HFFc6 (cell line): ENCODE measurements at regions not wholly inside any gene's neighbourhood (a gene's known extent, or its start where the extent isn't known, plus 50 kb on each side); places are given as distances from the start of the nearest gene placed in this dataset.

Source experiments
- DNase-seq: peaks from one replicate; pipeline ENCODE4 v3.0.0-alpha.2; 2018
- H3K27ac Mint-ChIP-seq: 2 replicates; pipeline ENCODE4 v1.8.0; 2020; ENCODE audit warnings: mild to moderate bottlenecking, mixed read lengths
- H3K27me3 Mint-ChIP-seq: 2 replicates; pipeline ENCODE4 v1.8.0; 2021; ENCODE audit warnings: mild to moderate bottlenecking, moderate library complexity, mixed read lengths; ENCODE audit not compliant: insufficient read depth
- H3K36me3 Mint-ChIP-seq: 2 replicates; pipeline ENCODE4 v1.8.0; 2021; ENCODE audit warnings: low read depth, mixed read lengths
- H3K4me1 Mint-ChIP-seq: 2 replicates; pipeline ENCODE4 v1.8.0; 2020; ENCODE audit warnings: low read depth, mixed read lengths
- H3K4me3 Mint-ChIP-seq: 2 replicates; pipeline ENCODE4 v1.8.0; 2020; ENCODE audit warnings: mild to moderate bottlenecking, moderate library complexity, mixed read lengths
- H3K9me3 Mint-ChIP-seq: 2 replicates; pipeline ENCODE4 v1.8.0; 2020; ENCODE audit warnings: mild to moderate bottlenecking, mixed read lengths
- CTCF ChIP-seq: fragments of 200-600 bp; sonication (generic); IDR thresholded peaks from 2 replicates; pipeline ENCODE4 v1.5.0; 2021; ENCODE audit warnings: antibody characterized with exemption, mild to moderate bottlenecking

GRCh38 chr13:71382285-71382684, 484.7 kb downstream of the DACH1 start:
- DNase-seq, result no peak
- Mint-ChIP-seq H3K9me3 (peaks cover 26% of the 10 kb centered on the region), H3K27ac (no peak overlapping the region), H3K4me3 (no peak overlapping the region), H3K36me3 (no peaks in the 10 kb centered on the region), H3K27me3 (no peaks in the 10 kb centered on the region), H3K4me1 (no peaks in the 10 kb centered on the region)
- TF ChIP-seq CTCF, result no peak

- Mint-ChIP-seq H3K9me3 (peaks cover 26% of the 10 kb centered on the region), H3K4me3 (no peak overlapping the region), H3K27ac (no peak overlapping the region), H3K4me1 (no peaks in the 10 kb centered on the region), H3K27me3 (no peaks in the 10 kb centered on the region), H3K36me3 (no peaks in the 10 kb centered on the region)
- no peak for TF ChIP-seq CTCF
- DNase-seq, result no peak
Measured at GRCh38 chr13:71380191-71380590, 486.8 kb downstream of the DACH1 start.

- TF ChIP-seq CTCF, result no peak
- H3K4me3 Mint-ChIP-seq, result no peak overlapping the region
- no peaks in the 10 kb centered on the region for H3K4me1 Mint-ChIP-seq
- no peak overlapping the region for H3K27ac Mint-ChIP-seq
- H3K27me3 Mint-ChIP-seq, result no peaks in the 10 kb centered on the region
- peaks cover 32% of the 10 kb centered on the region for H3K9me3 Mint-ChIP-seq
- DNase-seq, result no peak
- H3K36me3 Mint-ChIP-seq, result no peaks in the 10 kb centered on the region
Measured at GRCh38 chr13:71378961-71379905, 487.8 kb downstream of the DACH1 start.

- no peaks in the 10 kb centered on the region for H3K36me3 Mint-ChIP-seq
- no peak for DNase-seq
- no peak overlapping the region for H3K27ac Mint-ChIP-seq
- H3K27me3 Mint-ChIP-seq, result peaks cover 1% of the 10 kb centered on the region; the same call in 1 of the 2 replicates
- no peak overlapping the region for H3K4me3 Mint-ChIP-seq
- H3K9me3 Mint-ChIP-seq, result peaks cover 27% of the 10 kb centered on the region
- TF ChIP-seq CTCF, result no peak
- no peaks in the 10 kb centered on the region for H3K4me1 Mint-ChIP-seq
Measured at GRCh38 chr13:71374471-71375049, 492.4 kb downstream of the DACH1 start.

- H3K4me1 Mint-ChIP-seq, result no peaks in the 10 kb centered on the region
- no peak overlapping the region for H3K4me3 Mint-ChIP-seq
- peaks cover 1% of the 10 kb centered on the region; the same call in 1 of the 2 replicates for H3K27me3 Mint-ChIP-seq
- TF ChIP-seq CTCF, result no peak
- no peak overlapping the region for H3K27ac Mint-ChIP-seq
- H3K36me3 Mint-ChIP-seq, result no peaks in the 10 kb centered on the region
- peaks cover 14% of the 10 kb centered on the region for H3K9me3 Mint-ChIP-seq
- DNase-seq, result no peak
Measured at GRCh38 chr13:71368336-71368735, 498.7 kb downstream of the DACH1 start.
